OCI-LY3 (cell line): ENCODE measurements at regions not wholly inside any gene's neighbourhood (a gene's known extent, or its start where the extent isn't known, plus 50 kb on each side); places are given as distances from the start of the nearest gene placed in this dataset.

Experiments used
- CTCF ChIP-seq: fragments of 200-600, 300-600 bp; sonication (generic); IDR thresholded peaks from 2 replicates; pipeline ENCODE4 v1.5.1; 2014; ENCODE audit warnings: antibody characterized with exemption, low read length, low read depth
- EZH2phosphoT487 ChIP-seq: fragments of 200-600 bp; shearing (Covaris generic); IDR thresholded peaks from 2 replicates; pipeline ENCODE4 v1.6.1; 2018; ENCODE audit warnings: antibody characterized with exemption, mixed run types, low read depth

GRCh38 chr1:203935321-203935720 is 73.9 kb downstream of the SNRPE start:
- TF ChIP-seq CTCF = no peak
- no peak for TF ChIP-seq EZH2phosphoT487
